NCI-H226 (cell line): ENCODE measurements at regions not wholly inside any gene's neighbourhood (a gene's known extent, or its start where the extent isn't known, plus 50 kb on each side); places are given as distances from the start of the nearest gene placed in this dataset.
"Not testable (repeated sequence)": the region's sequence is repeated elsewhere in the genome, so short reads cannot be mapped to it uniquely, and the experiment has no call there.

Source experiments
- DNase-seq: peaks from one replicate; pipeline ENCODE4 v3.0.0-alpha.2; 2015

DNA sequence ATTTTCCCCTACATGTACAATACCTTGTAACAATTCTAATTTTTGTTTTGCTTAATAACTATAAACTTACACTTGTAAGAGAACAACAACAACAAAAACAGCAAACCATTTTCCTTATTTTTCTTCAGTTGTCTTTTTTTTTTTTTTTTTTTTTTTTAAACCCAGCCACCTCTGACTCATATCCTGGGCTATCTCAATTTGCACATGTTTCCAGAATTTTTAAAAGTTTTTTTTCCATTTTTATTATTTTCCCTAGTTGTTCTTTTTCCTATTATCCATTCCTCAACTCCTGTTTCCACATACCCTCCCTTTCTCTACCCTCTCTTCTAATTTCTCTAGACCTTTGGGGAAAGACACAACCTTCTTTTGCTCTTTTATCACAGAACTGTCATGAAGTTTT lies 112.5 kb downstream of the EFEMP1 start:
- no peak for DNase-seq

DNA sequence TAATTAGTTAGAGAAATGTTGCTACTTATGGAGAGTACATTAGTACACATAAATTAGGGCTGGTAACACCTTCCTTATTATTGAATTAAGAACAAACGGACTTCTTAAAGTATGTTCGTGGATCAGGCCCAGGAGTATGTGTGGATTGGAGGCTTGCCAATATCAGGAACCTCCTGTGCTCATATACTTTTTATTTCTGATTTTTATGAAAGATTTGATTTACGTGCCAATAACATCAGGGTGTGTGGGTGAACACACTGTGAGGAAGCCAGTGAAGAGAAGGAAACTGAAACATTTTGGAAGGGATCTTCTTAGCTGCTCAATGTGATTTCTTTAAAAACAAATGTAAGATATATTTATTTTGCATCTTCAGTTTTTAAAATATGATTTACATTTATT lies 113.0 kb downstream of the EFEMP1 start:
- no peak for DNase-seq

DNA sequence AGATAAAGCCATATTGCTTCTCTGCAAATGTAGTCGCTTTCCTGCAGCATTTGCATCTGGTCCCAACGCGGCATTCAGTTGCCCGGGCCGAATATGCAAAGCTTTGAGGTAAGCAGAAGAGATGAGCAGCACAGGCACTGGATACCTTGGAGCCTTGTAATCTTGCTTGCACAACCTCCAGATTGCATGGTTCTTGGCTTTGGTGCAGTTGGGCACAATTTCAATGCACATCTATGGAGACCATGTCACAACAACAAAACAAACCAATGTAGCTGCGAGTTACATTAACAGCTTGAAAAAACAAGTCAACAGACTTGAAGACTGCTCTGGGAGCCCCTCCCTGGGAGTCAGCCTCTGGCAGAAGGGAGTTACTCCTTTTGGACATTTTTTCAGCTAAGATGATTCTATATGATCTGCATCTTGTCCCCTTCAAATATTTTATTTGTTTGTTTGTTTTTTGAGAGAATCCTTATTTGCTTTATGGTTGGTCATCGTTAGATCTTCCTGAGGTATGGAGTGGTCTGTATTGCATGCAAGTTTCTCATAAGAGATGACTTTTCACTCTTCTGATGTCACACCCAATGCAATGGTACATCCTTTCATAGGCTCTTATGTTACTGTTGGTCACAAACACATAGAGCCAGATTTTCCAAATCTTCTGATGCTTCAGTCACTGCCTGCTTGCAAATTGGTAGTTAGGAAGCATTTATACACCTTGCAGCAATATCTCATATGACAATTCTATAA lies 113.5 kb downstream of the EFEMP1 start:
- peak; percentile 50 for DNase-seq

DNA sequence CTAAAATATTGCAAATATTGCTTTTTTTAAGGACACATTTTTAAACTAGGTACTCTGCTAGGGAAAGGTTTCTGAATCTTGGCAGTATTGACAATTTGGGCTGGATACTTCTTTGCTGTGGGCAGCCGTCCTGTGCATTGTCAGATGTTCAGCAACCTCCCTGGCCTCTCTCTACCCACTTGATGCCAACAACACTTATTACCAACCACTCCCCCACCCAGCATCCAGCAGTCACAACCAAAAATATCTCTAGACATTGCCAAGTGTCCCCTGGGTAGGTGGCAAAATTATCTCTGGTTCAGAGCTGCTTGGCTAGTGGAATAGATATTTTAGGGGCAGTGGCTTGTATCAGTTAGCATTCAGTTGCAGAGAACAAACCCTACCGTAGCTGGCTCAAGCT lies 114.3 kb upstream of the PNPT1 start:
- DNase-seq = no peak

DNA sequence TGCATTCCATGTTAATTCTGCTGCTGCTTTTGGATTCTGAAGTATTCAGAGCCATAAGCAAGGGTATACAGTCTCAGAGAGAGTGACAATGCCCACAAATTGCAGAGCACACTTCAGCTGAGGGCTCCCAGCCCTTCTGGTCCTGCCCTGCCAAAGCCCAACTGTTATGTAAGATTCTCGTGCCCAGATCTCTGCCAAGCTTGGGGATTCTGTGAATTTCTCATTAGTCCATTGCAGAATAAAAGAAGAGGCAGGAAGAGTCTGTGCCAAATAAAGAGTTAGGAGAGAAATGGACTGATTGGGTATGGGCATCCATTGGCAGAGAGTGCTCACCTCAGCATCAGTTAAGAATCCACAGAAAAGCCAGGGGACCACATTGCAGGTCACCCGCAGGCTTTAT lies 112.0 kb upstream of the PNPT1 start:
- DNase-seq = no peak

DNA sequence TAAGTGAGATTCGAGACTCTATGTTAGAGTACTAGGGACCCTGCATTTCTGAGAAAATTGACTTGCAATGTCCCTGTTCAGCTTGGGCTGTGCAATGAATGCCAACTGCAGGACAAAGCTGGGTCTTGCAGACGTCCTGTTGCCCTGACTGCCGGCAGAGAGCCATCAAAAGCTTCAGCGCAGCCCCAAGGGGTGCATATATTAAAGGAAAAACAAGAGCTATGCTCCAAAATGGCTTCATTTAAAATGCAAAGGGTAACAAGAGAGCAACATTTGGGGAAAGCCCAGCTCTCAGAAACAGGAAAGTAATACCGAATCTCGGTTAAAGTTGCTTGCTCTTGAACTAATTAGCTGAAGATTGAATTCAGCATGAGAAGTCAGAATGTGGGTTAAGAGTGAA lies 110.9 kb upstream of the PNPT1 start:
- DNase-seq = no peak

DNA sequence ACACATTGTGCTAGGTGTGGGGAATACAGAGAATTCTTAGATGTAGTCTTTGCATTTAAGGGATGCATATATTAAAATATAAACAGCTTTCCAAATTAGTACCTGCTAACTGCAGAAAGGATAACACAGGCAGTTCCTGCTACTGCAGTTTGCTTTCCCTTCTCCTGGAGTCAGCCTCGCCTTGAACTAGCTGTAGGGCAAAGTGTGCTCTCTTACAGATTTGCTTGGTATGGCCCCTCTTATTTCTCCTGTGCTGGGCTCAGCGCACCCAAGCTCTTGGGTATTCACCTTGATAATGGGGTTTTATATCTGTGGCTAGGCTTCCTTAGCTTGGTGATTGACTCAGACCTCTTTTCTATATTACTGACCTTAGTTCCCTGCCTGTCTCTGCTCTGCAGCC lies 108.4 kb upstream of the PNPT1 start:
- no peak for DNase-seq

DNA sequence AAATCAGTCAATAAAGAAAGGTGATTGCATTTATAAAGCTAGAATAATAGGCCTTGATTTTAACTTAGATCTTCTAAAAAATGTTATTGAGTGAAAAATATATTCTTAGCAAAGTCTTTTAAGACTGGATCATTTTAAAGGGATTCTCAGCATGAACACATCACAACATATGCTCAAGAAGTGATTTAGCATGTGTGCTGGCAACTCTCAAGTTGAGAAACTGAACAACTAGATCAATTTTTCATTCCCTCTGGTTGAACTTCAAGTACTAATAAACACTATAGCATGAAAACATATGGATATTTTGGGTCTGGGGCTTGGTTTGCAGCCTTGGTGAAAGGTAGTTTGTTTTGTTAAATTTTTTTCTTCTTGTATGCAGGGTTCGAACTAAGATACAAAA lies 107.8 kb upstream of the PNPT1 start:
- DNase-seq = no peak

DNA sequence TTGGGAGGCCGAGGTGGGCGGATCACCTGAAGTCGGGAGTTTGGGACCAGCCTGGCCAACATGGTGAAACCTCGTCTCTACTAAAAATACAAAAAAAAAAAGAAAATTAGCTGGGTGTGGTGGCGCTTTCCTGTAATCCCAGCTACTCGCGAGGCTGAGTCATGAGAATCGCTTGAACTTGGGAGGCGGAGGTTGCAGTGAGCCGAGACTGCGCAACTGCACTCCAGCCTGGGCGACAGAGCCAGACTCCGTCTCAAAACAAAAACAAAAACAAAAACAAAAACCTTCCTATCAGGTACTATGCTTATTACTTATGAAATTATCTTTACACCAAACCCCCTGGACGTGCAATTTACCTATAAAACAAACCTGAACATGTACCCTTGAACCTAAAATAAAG lies 106.0 kb upstream of the PNPT1 start:
- DNase-seq = not testable (repeated sequence)

DNA sequence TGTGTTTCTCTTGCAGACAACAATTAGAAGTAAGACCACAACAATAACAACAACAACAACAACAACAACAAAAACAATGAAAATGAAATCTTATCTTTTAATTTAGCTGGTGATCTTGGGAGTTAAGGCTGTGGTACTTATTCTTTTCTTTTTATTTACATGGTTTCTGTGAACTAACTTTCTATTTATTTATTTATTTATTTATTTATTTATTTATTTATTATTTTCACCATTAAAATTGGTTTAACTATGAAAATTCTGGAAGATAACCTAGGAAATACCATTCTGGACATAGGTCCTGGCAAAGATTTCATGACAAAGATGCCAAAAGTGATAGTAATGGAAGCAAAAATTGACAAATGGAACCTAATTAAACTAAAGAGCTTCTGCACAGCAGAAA lies 102.5 kb upstream of the PNPT1 start:
- no peak for DNase-seq

DNA sequence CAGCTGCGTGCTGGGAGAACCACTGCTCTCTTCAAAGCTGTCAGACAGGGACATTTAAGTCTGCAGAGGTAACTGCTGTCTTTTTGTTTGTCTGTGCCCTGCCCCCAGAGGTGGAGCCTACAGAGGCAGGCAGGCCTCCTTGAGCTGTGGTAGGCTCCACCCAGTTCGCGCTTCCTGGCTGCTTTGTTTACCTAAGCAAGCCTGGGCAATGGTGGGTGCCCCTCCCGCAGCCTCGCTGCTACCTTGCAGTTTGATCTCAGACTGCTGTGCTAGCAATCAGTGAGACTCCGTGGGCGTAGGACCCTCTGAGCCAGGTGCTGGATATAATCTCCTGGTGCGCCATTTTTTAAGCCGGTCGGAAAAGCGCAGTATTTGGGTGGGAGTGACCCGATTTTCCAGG lies 100.0 kb upstream of the PNPT1 start:
- not testable (repeated sequence) for DNase-seq

DNA sequence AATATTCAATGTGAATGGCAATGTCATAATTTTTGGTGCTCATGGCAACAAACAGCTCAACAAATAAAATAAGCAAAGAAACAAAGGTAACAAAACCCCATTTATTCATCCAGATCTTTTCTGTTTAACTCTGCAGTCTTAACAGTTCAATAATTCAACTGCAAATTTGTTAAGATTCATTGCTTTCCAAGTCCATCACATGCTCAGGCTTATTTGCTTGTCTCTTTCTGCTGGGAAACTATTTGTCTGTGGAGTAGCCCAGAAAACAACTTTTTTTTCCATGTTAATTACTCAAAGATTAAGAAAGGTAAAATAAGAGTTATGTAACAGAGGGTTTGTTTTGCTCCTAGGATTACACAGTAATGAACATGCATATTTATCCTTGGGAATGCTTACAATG lies 92.6 kb upstream of the PNPT1 start:
- DNase-seq = no peak

DNA sequence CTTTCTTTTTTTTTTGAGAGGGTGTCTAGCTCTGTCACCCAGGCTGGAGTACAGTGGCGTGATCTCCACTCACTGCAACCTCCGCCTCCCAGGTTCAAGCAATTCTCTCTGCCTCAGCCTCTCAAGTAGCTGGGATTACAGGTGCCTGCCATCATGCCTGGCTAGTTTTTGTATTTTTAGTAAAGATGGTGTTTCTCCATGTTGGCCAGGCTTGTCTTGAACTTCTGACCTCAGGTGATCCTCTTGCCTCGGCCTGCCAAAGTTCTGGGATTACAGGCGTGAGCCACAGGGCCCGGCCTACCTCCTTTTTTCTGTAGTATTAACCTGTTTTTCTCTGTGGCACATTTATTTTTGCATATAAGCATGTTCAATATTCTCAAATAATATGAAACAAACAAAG lies 90.1 kb upstream of the PNPT1 start:
- DNase-seq = not testable (repeated sequence)

DNA sequence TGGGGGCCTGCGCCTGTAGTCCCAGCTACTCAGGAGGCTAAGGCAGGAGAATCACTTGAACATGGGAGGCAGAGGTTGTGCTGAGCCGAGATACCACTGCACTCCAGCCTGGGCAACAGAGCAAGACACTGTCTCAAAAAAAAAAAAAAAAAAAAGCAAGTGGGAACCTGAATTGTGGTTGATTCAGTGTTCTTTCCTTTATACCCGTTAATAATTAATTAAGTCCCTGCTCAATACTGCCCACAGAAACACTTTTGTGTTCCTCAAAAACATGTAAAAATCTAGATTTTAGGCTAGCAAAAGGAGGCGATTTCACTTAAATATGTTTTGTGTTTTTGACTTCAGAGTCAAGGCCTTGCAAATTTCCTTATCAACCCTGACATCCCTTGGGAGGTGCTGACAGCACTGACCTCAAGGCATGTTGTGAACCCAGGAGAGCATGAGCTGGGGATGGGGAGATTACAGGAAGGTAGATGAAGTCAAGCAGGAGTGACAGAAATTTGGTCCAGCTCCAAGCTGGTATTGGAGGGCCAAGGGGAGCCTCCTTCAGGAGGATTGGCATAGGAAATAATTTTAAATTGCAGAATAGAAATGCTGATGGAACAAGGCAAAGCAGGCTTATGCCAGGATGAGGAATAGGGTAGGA lies 89.0 kb upstream of the PNPT1 start:
- peak; percentile 61 for DNase-seq

DNA sequence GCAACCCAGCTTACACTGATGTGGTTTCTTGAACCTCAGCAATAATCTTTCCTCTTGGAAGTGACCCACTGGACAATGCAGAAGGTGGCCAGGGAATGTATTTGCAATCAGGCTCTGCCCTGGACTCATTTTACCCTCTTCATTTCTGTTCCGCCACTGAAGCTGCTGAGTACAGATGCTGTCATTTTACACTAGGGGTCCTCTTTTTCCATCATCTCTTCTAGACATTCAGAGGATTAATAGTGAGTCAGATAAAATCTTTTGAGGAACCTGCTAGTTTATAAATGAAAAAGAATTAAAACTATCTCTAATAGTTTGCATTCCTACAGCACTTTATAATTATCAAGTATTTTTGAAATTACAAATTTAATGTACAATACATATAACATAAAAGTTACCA lies 87.9 kb upstream of the PNPT1 start:
- DNase-seq = no peak

DNA sequence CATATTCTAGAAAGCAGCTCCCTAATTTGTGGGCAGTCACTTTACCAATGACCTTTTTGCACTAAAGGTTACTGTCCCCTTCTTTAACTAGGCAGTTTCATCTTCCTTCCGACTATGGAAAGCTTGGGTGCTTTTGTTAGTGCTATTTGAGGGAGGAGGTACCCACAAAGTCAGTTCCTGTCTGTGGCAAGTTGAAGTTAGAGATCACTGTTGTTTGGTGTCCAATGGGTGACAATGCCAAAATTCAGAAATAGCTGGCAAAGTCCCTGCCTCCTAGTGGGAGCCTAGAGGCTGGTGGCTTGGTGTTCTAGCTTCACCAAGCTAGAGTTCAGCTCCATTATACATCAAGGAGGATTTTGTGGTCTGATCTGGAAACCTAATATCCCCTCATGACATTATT lies 87.1 kb upstream of the PNPT1 start:
- DNase-seq = no peak

DNA sequence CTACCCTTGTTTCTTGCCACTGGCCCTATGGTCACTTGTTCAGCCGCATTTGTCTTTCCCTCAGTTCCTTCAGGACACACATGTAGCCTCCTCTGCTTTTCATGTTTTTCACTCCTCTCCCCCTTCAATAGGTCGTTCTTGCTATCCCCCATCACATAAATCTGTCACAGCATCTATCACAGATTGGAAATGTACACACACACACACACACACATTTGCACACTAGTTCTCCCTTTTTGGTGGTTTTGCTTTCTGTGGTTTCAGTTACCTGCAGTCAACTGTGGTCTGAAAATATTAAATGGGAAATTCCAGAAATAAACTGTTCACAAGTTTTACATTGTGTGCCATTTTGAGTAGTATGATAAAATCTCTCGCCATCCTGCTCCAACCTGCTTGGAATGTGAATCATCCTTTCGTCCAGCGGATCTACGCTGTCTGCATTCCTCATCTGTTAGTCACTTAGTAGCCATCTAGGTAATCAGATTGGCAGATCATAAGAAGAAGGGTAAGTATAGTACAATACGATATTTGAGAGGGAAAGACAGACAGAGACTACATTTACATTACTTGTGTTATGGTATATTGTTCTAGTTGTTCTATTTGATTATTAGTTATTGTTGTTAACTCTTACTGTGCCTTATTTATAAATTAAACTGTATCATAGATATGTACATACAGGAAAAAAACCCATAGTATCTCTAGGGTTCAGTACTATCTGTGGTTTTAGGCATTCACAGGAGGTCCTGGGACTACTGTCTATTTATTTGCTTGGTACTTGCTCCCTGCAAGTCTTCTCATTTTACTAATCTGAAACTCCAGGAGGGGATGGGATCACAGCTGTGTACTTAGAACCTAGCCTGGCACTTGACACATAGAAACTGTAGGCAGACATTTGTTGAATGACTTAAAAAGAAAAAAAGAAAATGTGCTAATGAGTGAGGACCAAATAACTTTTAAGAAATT lies 86.1 kb upstream of the PNPT1 start:
- peak; percentile 94 for DNase-seq

DNA sequence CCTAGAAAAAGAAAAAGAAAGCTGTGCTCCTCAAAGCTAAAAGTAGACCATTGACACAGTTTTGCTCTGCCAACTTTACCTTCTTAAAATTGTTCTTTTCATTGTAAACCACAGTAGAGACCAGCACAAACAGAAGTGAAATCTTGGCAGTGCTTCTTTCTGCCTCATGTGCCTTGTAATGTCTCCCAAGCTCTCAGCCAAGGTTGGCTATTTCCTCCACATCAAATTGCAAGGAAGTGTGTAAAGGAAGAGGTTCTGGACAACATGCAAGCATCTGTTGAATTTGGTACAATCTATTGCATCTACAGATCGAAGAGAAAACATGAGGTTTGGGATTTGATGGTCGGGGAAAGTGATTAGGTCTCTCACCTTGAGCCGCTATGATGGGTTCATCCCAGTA lies 83.3 kb upstream of the PNPT1 start:
- DNase-seq = no peak

DNA sequence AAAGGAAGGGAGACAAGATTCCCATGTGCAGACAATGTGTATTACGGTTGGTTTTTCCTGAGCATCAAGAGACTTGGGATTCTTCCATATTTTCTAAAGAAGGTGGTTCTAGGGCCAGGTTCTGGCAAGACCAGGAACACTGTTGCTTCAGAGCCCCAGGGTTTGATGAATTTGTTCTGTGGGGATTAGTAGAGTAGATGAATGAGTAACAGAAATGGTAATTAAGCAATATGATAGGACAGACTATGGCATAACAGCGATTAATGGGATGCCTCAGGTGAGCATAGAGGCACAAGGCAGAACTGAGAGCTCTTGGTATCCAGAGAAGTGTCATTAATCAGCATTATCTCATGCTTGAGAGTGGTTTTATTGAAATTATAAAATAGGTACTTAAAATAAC lies 82.8 kb upstream of the PNPT1 start:
- no peak for DNase-seq

DNA sequence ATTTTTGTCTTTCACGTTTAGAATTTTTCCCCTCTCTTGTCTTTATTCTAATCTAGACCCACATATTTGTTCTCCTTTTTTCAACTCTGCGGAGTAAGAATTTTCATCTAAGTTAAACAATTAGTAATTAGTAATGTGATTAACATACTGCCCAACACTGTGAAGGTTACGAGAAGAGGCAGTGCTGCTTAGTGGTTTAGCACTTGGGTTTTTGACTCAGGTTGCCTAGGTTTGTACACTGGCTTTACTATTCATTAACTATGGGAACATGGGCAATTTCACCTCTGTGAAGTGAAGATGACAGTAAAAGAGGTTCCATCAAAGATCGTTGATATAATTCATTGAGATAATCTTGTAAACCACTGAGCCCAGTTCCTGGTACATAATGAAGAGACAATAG lies 82.2 kb upstream of the PNPT1 start:
- DNase-seq = no peak

DNA sequence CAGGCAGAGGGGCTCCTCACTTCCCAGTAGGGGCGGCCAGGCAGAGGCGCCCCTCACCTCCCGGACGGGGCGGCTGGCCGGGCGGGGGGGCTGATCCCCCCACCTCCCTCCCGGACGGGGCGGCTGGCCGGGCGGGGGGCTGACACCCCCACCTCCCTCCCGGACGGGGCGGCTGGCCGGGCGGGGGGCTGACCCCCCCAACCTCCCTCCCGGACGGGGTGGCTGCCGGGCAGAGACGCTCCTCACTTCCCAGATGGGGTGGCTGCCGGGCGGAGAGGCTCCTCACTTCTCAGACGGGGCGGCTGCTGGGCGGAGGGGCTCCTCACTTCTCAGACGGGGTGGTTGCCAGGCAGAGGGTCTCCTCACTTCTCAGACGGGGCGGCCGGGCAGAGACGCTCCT lies 80.0 kb upstream of the PNPT1 start:
- DNase-seq = not testable (repeated sequence)

DNA sequence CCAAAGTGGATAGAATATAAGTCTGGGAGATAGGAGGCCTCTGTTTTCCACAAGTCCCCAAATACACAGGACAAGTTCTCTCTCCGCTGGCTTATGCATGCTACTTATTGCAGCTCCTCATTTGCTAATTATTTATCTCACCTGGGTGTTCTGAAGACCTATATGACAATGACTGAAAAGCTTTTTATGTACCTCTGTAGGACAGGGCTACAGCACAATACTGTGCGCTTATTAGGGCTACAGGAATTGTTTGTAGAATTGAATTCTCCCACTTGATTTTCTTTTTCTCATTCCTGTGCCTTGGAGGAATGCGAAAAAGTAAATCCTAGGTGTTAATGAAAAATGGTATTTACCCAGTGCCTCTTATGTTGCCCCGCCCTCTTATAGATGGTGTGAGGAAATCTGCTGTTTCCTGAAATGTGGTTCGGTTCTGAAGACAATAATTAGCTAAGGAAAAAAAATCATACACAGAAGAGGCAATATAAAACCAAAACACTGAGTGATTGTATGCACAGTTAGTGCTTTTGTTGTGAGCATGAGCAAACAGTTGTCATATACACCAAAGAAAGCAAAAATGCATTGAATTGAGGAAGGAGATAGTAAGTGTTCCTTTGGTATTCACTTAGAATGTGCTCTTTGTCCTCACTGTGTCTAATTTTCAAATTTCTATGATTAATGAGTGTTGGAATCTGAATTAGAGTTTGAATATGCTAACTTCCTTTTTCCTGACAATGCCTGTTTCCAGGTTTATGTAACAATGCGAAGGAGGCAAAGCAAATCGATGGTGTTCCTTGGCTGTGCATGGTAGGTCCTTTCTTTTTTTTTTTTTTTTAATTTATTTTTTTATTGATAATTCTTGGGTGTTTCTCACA lies 78.7 kb upstream of the PNPT1 start:
- DNase-seq = no peak

DNA sequence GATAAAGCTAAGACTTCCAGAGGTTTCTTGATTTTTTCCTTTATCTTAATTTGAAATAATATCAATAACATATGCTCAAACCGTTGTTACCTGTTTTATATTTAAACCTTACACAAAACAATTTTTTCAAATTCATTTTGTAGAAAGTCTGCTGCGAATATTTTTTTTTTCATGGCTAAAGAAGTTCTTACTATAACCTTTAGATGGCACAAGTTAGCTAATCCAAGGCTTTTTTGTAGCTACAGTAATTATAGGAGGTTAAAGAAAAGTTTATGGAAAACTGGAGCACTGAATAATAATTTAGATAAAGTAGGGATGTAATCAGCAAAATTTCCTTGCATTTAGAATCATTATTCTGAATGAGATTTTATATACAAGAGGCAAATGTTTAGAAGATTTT lies 78.0 kb upstream of the PNPT1 start:
- DNase-seq = no peak
